RWPE1 (cell line): ENCODE measurements at regions not wholly inside any gene's neighbourhood (a gene's known extent, or its start where the extent isn't known, plus 50 kb on each side); places are given as distances from the start of the nearest gene placed in this dataset.
"Not testable (repeated sequence)": the region's sequence is repeated elsewhere in the genome, so short reads cannot be mapped to it uniquely, and the experiment has no call there.

Experiments used
- CTCF ChIA-PET: fragments of 350-600 bp; sonication (Branson Sonifier 250); formaldehyde crosslinking; extraction: SDS; loops from one replicate; lab custom pipeline; 2021; lab: Yijun Ruan, JAX
- POLR2A ChIA-PET: fragments of 400-600 bp; formaldehyde crosslinking; extraction: SDS; loops from one replicate; lab custom pipeline; 2020; ENCODE audit warnings: antibody characterized with exemption; ENCODE audit not compliant: low non-redundant PET; lab: Yijun Ruan, JAX
- DNase-seq: peaks from one replicate; pipeline ENCODE4 v3.0.0; 2012; ENCODE audit warnings: low spot score
- H3K27ac ChIP-seq: fragments of 450-650 bp; 2 replicates; pipeline ENCODE4 v1.5.1; 2017
- TF ChIP-seq, protein P1 (sequence below): fragments of 450-650 bp; conservative IDR thresholded peaks from 2 replicates; pipeline ENCODE4 v1.5.1; 2017; ENCODE audit warnings: low read depth, mild to moderate bottlenecking

DNA sequence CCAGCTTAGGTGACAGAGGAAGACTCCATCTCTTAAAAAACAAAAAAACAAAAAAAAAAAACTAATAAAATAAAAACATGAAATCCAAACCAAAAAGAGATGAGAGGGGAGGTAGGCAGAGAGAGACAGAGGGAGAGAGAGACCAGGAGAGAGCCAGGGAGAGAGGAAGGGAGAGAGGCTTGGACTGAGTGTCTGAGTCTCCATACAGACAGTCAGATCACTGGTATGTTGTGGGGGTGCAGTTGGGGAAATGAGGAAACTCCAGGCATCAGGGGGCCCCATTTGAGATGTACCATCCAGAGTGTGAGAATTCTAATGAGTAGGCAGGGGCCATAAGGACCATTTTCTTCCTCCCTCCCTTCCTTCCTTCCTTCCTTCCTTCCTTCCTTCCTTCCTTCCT is 53.1 kb upstream of the SEPTIN5 start:
- H3K27ac ChIP-seq = no peak overlapping the region
- TF ChIP-seq, protein P1, sequence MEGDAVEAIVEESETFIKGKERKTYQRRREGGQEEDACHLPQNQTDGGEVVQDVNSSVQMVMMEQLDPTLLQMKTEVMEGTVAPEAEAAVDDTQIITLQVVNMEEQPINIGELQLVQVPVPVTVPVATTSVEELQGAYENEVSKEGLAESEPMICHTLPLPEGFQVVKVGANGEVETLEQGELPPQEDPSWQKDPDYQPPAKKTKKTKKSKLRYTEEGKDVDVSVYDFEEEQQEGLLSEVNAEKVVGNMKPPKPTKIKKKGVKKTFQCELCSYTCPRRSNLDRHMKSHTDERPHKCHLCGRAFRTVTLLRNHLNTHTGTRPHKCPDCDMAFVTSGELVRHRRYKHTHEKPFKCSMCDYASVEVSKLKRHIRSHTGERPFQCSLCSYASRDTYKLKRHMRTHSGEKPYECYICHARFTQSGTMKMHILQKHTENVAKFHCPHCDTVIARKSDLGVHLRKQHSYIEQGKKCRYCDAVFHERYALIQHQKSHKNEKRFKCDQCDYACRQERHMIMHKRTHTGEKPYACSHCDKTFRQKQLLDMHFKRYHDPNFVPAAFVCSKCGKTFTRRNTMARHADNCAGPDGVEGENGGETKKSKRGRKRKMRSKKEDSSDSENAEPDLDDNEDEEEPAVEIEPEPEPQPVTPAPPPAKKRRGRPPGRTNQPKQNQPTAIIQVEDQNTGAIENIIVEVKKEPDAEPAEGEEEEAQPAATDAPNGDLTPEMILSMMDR = no peak
- ChIA-PET CTCF (no interaction called here), POLR2A (no interaction called here)
- DNase-seq = no peak

DNA sequence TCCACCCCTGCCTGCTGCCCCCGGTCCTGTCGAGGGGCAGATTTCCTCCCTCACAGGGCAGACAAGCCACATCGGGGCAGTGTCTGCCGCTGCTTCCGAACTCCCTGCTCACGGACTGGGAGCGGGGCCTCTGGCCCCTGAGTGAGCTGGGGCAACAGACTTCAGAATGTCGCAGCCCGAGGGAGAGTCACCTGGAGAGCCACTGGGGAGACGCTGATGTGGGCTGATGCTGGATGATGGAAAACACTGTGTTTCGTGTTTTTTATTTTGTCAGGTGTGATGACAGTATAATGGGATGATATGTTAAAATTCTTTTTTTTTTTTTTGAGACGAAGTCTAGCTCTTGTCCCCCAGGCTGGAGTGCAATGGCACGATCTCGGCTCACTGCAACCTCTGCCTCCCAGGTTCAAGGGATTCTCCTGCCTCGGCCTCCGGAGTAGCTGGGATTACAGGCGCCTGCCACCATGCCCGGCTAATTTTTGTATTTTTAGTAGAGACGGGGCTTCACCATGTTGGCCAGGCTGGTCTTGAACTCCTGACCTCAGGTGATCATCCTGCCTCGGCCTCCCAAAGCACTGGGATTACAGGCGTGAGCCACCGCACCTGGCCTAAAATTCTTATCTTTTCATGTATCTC is 52.1 kb upstream of the SEPTIN5 start:
- CTCF ChIA-PET, DNase-seq, POLR2A ChIA-PET, H3K27ac ChIP-seq: not testable (repeated sequence)

DNA sequence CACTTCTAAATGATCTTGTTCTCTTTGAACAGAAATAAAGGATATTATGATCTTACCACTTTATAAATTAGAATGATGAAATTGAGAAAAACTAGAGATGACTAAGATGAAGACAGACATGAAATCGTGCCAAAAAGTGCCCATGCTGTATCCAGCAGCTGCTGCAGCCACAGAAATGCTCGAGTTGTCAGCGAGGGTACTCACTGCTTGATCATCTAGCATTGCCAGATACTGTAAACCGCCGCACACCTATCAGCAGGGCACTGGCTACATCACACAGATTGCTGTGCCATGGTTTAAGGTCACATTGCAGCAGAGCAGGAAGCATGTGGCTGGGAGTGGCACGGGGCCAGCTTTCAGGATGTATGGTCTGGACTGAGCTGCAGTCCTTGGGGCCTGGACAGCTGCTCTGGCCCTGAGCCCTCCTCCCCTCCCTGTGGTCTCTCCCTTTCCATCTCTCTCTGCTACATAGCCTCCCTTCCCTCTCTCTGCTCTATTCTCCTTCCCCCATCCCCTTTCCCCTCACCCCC is 51.0 kb upstream of the SEPTIN5 start:
- H3K27ac ChIP-seq = peak overlapping the region; percentile 44; the same call in 1 of the 2 replicates
- CTCF ChIA-PET = interaction anchor here (0.6 kb wide), 1 partner anchor 300 kb away, joined by 6 read pairs; no protein-coding TSS in a partner anchor
- no peak for DNase-seq
- POLR2A ChIA-PET = no interaction called here
- TF ChIP-seq, protein P1 = no peak

DNA sequence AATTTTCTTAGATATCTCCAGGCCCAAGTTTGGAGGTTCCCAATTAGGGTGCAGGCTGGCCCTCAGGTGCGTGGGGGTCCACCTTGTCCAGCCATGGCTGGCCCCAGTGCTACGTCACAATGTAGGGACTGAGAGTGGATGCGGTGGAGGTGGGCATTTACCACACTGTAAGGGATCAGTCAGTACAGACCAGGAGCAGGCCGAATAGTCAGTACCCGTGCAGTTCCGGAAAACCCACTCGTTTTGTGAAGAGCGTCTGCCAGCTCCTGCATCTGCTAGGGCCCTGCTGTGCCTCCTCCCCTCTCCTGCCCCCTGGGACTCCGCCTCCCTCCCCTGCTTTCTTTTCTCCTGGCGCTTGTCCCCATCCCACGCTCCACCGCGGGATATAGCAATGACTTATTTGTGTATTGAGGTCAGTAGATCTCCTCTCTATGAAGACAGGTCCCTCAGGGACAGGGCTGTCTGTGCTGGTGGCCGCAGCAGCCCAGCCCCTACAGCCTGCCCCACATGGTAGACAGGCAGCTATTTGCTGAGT is 50.4 kb upstream of the SEPTIN5 start:
- no peak for DNase-seq
- ChIA-PET CTCF (interaction anchor here (0.5 to 0.6 kb wide), 2 partner anchors 18 to 301 kb away, joined by 3 to 6 read pairs; no protein-coding TSS in a partner anchor), POLR2A (no interaction called here)

DNA sequence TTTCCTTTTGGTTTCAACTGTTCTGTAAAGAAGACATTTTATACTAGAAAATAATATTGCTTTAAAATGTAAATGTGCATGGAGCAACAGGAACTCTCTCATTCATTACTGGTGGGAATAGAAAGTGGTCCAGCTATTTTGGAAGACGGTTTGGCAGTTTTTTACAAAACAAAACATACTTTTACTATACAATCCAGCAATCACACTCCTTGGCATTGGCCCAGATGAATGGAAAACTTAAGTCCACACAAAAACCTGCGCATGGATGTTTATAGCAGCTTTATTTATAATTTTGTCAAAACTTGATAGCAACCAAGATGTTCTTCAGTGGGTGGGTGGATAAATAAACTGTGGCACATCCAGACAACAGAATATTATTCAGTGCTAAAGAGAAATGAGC is 49.9 kb upstream of the SEPTIN5 start:
- POLR2A ChIA-PET = no interaction called here
- TF ChIP-seq, protein P1 = no peak
- no peak overlapping the region for H3K27ac ChIP-seq
- no peak for DNase-seq
- CTCF ChIA-PET = interaction anchor here (0.5 kb wide), 1 partner anchor 19 kb away, joined by 3 read pairs; no protein-coding TSS in a partner anchor

More for the DNA sequence above, 50.4 kb upstream of the SEPTIN5 start:
- TF ChIP-seq, protein P1 = no peak
- H3K27ac ChIP-seq = peak overlapping the region; percentile 44; the same call in 1 of the 2 replicates
